ENCODE measurements at regions not wholly inside any gene's neighbourhood (a gene's known extent, or its start where the extent isn't known, plus 50 kb on each side); places are given as distances from the start of the nearest gene placed in this dataset.

GRCh38 chr1:82466416-82466815 lies 665.7 kb downstream of the ADGRL2 start:
- H4K20me1 ChIP-seq (ENCODE audit: control insufficient read depth, insufficient read depth) = no peaks in the 10 kb centered on the region
- CTCF ChIA-PET = no interaction called here
- no peaks in the 10 kb centered on the region for H3K27me3 ChIP-seq (replicated peaks in 1 of 2; ENCODE audit: control insufficient read depth in 2 of 2, insufficient read depth in 2 of 2, low read length in 1 of 2)
- TF ChIP-seq CBX5 (IDR thresholded peaks at IDR 0.05; ENCODE audit: low read depth) (no peak), POLR2A (IDR thresholded peaks at IDR 0.05; ENCODE audit: low read depth, low read length) (no peak), RCOR1 (conservative IDR thresholded peaks at IDR 0.05; ENCODE audit: low read depth, low read length) (no peak), CHD2 (IDR thresholded peaks at IDR 0.05; ENCODE audit: borderline replicate concordance, low read depth, low read length) (no peak), MTA3 (IDR thresholded peaks at IDR 0.05; ENCODE audit: borderline replicate concordance, low read length) (no peak), SIN3A (IDR thresholded peaks at IDR 0.05; ENCODE audit: low read depth, low read length) (no peak), NR2C2 (IDR thresholded peaks at IDR 0.05; ENCODE audit: borderline replicate concordance, control insufficient read depth, insufficient read length, low read depth) (no peak), PRDM15 (CRISPR knock-in tag; IDR thresholded peaks at IDR 0.05) (no peak)
- ATAC-seq (no peak), FAIRE-seq (no peak), DNase-seq (ENCODE audit: low read depth, low spot score) (no peak)
- no peaks in the 10 kb centered on the region for H3K79me2 ChIP-seq (ENCODE audit: control insufficient read depth, insufficient read depth, low read length)
- SMC1A ChIA-PET (ENCODE audit: uncharacterized antibody, unreplicated experiment) = interaction anchor here (0.6 to 1.8 kb wide), 2 partner anchors 375 to 942 kb away, joined by 3 to 6 read pairs; no protein-coding TSS in a partner anchor
- no peaks in the 10 kb centered on the region for H3K4me1 ChIP-seq (ENCODE audit: control insufficient read depth, insufficient read depth, low read length)
- no peaks in the 10 kb centered on the region for H3K36me3 ChIP-seq (ENCODE audit: control insufficient read depth in 2 of 2, insufficient read depth in 2 of 2, low read length in 1 of 2)
- H3K9me3 ChIP-seq (replicated peaks; ENCODE audit: control insufficient read depth, insufficient read depth, low read length) = no peaks in the 10 kb centered on the region
- H3K9ac ChIP-seq (ENCODE audit: control insufficient read depth, insufficient read depth, low read length) = no peak overlapping the region
- no TSS peak for BruUV-seq (replicated peaks)
- RAD21 ChIA-PET (ENCODE audit: unreplicated experiment) = no interaction called here
- POLR2A ChIA-PET = no interaction called here
- H3K4me2 ChIP-seq (ENCODE audit: control insufficient read depth, insufficient read depth) = no peak overlapping the region
- no peak overlapping the region for H3K4me3 ChIP-seq
- H2AFZ ChIP-seq (ENCODE audit: control insufficient read depth, low read depth, low read length) = no peak overlapping the region
- intact Hi-C loops (cut with micrococcal nuclease; ENCODE audit: unreplicated experiment) = no loop called here
- in situ Hi-C loops (cut with MboI) = no loop called here
- no peak overlapping the region for H3K27ac ChIP-seq (ENCODE audit: control insufficient read depth, insufficient read depth)
